Activated CD8-positive, alpha-beta memory T cell treated with anti-CD3 and anti-CD28 coated beads for 48 hours (primary cell): ENCODE measurements at regions not wholly inside any gene's neighbourhood (a gene's known extent, or its start where the extent isn't known, plus 50 kb on each side); places are given as distances from the start of the nearest gene placed in this dataset.

Experiments used
- DNase-seq, 3 experiments: peaks; one replicate each; pipeline ENCODE4 v3.0.0-alpha.2; 2020; ENCODE audit warnings: low read depth in 2 of 3, low spot score in 2 of 3

DNA sequence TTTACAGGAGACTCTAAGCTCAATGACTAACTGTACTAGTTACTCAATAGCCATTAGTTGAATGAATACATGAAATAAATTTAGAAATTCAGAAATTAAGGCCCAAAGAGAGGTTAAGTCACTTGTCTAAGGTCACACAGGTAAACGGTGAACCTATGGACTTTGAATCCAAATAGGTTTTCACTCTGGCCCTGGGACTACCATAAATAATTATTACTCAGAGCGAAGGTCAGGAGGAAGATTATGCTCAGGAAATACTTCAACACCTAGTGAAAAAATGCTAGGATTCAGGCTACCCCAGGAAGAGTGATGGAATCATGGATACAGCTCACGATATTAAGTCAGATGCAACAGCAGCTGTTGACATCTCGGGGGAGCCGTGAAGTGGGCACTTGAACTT, 417.4 kb downstream of the GABRG2 start:
- no peak for DNase-seq

DNA sequence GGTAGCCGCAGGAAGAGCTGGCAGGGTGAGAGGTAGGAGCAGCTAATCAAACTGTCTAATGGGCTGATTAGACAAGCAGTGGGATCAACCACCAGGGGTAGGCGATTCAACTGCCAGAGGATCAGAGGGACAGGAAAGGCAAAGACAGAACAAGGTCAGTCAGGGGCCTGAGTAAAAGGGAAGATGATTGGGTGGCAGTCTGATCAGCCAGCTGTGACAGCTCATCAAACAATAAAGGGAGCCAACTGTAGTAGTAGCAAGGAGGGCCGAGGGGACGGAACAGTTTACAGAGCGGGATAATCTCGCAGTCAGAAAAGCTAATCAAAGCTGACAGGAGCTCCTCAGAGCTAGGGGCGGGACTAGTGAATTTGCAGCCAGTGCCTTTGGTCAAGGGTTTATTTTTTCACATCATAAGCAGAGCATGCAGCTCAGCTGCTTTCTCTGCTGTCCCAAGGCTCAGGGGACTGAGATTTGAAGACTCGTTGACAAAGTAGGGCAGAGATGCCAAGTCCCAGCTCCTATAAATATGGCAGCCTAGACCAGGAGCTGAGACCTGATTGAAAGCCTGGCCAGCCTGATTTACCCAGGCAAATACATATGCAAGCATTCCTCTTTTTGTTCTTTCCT, 418.2 kb downstream of the GABRG2 start:
- no peak for DNase-seq

DNA sequence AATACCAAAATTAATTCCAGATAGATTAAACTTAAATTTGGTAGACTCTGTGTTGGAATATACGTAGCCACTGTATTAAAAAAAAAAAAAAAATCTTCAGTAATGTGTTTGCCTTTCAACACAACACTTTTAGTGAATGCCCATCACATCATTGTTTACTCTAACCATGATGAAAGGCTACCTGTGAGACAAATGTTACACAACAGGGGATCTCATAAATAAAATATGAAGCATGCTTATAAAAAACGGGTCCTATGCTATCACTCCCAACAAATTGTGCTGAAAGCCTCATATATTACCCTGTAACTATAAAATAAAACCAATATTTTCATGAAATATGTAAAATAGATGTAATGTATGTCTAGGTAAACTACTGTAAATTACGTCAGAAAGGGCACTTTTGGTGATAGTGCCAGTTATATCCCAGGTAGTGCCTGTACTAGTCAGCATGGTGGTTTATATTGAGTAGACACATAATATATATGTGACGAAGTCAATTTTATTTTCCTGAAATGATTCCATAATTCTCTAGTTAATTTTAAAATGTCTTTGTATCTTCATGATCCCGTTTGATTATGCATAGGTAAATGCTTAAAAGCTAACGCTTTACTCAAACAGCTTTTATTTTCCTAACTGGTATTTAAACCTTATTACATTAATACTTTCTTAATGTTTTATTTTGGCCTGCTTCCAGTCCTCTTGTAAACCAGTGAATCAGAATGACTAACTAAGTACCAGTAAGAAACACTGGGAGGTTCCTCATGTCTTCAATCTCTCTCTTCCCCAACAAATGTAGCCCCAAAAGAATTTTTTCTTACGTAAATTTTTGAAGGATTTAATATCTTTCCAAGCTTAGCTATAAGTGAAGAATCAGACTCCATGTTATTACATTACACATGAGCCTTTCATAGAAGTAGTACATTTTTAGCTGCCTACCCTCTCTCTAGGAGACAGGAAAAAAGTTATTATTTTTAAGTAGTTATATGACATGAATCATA, 420.3 kb downstream of the GABRG2 start:
- DNase-seq: no peak

DNA sequence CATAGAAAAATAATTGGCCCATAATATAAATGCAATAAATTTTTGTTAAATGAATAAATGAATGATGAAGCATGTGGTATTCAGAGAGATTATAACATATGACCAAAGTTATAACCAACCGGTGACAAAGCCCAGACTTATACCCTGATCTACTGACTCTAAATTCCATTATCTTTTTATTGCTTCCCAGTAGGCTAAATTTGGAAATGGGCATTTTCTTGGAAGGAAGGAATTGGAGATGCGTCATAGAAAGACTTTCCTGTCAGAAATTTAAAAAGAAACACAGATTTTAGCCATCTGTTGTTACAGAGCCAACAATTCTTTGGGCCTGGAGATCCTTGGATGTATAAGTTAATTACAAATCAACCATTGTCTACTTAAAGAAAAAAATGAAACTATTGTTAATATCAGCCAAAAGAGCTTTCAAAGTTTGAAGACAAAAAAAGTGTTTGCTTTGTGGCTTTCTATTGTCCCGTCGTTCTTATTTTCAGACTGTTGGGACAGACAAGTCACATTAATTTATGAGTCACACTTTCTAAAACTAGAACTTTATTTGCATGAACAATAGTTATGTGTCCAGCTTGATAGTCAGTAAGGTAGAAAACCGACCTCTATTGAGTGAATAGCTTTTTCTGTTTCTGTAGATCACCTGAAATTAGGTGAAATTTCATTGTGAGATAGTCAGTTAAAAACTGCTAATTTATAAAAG, 428.7 kb downstream of the GABRG2 start:
- no peak for DNase-seq

DNA sequence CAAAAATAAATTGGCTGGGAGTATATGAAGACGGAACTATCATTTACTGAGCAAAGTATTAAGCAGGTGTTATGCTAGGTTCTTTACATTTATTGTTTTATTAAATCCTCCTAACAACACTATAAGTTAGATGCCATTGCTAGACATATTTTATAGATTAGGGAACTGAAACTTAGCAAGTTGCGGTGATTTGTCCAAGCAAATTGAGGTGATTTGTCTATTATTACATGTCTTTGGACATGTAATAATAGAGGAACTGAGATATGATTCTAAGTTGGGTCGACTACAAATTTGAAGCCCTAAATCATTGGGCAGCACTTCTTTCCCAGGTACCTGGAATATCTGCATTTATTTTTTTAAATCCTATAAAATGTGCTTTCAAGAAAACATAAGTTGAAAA, 429.9 kb downstream of the GABRG2 start:
- DNase-seq: no peak

DNA sequence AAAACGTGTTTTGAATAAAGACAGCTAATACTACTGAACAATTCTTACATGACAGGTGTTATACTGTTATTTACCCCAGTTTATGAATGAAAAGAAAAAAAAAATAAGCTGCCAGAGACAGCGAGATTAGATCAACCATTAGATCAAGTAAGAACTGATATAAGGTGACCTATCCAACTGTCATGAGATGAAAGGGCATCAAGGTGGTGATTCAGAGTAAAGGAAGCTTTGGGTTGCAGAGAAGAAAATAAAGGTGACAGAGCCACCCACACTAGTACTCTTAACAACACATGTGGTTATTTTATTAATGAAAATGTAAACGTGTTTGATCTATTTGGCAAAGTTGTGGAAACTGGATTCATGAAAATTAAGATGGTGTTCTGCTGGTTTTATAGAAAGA, 435.2 kb downstream of the GABRG2 start:
- DNase-seq: no peak

DNA sequence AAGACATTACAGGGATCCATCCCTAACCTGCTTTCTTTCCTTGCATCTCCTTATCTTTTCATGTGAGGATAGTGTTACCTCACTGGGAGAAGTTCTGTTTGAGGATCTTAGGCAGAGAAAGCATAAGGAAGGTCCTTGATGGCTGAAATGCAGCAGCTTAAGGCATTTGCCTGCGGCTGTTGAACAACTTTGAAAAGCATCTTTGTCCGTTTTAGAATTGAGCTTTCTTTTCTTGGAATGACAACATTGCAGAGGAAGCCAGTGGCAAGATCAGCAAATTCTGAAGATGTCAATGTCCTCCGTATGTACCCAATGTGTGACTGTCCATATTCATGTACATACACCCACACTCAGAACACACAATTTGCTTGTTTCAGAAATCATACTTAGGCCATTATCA, 436.2 kb downstream of the GABRG2 start:
- DNase-seq: no peak

DNA sequence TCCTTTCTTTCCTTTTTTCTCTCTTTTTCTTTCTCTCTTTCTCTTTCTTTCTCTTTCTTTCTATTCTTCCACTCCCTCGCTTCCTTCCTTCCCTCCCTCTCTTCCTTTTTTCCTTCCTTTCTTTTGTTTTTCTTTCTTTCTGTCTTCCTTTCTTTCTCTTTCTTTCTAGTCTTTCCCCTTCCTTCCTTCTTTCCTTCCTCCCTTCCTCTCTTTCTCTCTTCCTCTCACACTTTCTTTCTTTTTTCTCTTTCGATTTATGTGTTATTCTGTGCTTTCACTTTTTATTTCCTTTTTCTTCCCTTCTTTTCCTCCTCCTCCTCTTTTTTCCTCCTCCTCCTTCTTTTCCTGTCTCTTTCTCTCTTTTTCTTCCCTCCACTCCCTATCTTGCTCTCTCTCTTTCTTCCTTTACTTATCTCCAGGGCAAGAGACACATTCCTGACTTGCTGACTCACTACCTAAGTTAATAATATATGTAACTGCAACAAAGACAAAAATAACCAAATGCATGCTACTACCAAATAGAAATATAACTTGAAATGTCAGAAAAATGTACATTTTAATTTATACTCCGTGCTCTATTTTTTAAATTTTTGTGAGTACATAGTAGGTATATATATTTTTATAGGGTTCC, 445.5 kb downstream of the GABRG2 start:
- no peak for DNase-seq

DNA sequence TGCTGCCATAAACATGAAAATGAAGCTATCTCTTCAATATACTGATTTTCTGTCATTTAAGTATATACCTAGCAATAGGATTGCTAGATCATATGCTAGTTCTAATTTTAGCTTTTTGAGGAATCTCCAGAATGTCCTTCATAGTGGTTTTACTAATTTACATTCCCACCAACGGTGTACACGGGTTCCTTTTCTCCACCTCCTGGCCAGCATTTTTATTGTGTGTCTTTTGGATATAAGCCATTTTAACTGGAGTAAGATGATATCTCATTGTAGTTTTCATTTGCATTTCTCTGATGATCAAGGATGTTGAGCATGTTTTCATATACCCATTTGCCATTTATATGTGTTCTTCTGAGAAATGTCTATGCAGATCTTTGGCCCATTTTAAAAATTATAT, 446.5 kb downstream of the GABRG2 start:
- no peak for DNase-seq

DNA sequence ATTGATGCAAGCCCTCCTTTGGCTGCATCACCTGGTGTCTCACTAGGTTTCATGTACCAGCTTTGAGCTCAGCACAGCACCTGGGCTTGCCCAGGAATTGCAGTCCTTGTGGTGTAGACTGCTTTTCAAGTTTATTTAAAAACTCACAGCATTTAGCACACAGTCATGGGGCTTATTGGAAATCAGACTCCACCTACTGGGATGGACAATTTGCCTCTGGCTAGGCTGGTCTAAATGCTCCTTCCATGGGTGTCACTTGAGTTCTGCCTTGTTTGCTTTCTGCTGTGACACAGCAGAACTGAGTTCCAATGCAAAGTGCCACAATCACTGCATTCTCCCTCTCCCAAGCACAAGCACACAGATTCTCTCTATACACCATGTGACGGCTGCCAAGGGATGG, 453.3 kb downstream of the GABRG2 start:
- DNase-seq: no peak

DNA sequence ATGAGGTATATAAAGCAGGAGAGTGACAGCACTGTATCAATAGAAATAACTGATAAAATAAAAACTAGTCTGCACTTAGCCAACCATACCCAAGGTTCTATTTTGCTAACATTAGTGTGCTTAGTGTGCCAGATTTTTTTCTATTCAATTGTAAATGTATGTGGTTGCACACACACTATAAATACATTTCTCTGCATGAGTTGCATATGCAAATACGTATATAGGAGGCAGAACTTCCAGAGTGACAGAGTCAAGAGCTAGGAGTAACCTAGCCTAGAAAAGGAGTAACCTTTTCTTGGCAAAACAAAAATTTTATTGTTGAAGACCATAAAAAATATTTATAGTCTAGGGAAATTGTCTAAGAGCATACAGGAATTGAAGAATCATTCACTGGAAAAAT, 461.6 kb downstream of the GABRG2 start:
- DNase-seq: no peak

DNA sequence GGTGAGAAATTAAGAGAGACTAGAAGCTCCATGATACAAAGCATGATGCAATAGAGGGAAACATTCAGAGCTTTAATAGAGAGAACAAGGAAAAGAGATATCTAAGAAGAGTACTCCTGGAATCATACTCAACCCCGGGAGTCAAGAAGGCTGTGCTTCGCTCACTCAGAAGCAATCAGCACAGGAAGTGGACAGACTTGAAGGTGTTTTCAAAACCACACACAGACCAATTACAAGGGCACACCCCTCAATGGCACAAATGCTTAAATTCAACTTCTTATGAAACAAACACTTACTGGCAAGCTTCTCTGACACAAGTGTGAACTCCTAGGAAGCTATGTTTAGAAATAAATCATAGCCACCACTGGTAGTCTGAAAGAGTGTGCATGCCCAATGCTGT, 462.3 kb downstream of the GABRG2 start:
- no peak for DNase-seq

DNA sequence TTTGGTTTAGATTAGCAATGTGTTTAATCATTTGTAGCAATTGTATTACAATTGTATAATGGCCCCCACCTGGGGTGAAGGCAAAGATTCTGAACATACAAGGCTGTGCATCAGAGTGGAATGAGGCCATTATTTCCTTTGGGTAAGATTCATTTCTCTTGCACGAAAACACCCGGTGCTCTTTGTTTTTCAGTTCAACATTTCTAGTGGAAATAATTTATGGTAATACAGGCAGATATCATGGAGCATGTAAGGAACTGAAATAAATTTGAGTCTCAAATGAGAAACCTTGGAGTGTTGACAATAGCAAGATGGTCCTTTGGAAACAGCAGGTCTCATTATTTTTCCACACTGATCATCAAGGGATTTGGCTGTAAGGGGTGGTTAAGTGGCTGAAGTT, 475.9 kb downstream of the GABRG2 start:
- DNase-seq: no peak

DNA sequence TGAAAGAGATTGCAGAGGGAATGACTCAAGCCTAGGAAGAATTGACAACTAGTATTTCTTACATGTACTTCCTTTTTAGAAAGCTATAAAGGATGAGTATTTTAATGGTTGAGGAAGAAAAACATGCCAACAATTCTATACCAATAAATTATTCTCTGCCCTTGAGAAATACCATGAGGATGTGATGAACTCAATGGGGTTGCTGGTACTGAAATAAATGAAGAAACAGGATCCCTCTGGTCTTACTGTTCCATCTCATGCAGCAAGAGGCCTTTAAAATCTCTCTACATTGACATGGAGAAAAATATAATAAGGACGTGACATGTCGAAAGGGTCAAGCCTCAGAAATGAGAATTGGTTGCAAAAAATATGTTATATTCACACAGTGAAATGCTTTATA, 477.3 kb downstream of the GABRG2 start:
- no peak for DNase-seq

DNA sequence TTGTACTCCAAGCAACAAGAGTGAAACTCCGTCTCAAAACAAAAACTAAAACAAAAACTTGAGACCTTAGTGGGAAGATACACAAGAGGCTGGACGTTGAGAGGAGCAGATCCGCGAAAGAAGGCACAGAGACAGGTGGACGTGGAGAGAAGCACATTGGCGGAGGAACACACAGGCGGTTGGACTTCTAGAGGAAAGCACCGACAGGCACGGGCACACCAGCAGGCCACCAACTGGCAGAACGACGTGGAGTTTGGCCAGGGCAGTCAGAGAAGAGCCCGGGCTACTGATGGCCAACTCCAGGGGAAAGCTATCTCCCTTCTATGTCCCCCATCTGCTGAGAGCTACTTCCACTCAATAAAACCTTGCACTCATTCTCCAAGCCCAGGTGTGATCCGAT, 482.7 kb downstream of the GABRG2 start:
- DNase-seq: no peak

DNA sequence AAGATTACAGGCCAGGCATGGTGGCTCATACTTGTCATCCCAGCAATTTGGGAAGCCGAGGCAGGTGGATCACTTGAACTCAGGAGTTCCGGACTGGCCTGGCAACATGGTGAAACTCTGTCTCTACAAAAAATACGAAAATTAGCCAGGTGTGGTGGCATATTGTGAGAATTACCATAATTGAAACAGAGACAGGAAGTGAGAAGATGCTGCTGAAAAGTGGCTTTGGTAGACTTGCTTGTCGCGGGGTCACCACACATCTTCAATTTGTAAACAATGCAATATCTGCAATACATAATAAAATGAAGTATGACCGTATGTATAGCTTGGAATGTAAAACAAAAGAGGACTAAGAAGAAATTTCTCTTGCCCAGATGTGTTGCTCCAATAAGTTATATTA, 490.5 kb downstream of the GABRG2 start:
- DNase-seq: no peak

DNA sequence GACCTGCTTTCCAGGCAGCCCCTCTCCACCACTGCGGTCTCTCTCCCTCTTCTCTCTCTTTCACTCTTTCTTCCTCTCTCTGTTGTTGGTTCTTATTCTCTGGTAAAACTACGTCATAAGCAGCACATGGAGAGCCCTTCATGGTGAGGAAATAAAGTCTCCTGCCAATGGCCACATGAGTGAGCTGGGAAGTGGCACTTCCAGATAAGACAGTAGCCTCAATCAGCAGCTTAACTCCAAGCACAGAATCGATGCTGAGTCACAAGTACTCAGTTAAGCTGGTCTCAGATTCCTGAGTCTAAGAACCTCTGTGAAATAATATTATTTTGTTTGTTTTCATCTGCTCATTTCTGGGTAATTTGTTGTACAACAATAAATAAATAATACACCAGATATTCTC, 500.1 kb downstream of the GABRG2 start:
- no peak for DNase-seq

DNA sequence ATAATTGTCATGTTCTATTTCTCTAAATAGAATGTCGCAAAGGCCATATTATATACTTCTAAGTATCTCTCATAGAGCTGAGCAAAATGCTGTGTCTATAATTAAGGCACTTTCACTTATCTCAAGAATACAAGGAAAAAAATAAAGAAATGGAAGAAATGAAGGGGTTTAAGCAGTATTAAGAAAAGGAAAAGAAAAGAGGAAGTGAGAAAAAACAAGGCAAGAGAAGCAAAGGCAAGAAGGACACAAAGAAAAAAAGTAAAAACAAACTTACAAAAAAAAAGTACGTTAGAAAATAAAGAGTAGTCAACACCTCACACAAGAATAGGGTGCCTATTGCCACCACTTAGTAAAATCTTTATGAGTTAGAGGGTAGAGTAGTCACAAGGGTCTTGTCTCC, 506.2 kb downstream of the GABRG2 start:
- DNase-seq: no peak

DNA sequence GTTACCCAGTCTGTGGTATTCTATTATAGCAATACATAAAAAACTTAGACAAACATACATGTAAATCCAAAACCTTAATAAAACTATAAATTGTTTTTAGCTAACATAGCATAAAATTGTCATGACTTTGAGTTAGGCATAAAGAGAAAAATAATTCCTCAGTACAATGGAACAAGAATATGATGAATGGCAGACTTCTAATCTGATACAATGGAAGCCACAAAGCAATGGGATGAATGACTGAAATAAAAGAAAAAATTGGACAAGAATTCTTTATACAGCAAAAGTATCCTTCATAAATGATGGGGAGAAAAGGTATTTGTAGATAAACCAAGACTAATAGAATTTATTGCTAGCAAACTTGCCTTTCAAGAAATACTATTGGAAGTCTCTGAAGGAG, 524.2 kb downstream of the GABRG2 start:
- DNase-seq: no peak

DNA sequence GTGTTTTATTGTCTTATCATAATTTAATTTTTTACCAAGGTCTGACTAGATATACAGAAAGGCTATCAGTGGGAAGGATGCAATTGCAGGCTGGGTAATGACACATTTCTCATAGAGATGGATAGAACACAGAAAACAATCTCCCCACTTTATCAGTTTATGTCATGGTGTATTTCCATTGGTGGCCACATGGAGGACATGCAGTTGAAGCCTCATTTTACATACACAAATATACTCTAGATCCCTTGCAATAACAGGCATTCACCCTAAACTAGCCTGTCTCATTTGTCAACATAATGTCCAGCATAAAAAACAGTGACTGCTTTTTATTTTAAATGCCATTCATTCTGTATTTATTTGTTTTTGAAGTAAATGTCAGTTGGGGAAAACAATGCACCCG, 526.3 kb downstream of the GABRG2 start:
- DNase-seq: no peak

DNA sequence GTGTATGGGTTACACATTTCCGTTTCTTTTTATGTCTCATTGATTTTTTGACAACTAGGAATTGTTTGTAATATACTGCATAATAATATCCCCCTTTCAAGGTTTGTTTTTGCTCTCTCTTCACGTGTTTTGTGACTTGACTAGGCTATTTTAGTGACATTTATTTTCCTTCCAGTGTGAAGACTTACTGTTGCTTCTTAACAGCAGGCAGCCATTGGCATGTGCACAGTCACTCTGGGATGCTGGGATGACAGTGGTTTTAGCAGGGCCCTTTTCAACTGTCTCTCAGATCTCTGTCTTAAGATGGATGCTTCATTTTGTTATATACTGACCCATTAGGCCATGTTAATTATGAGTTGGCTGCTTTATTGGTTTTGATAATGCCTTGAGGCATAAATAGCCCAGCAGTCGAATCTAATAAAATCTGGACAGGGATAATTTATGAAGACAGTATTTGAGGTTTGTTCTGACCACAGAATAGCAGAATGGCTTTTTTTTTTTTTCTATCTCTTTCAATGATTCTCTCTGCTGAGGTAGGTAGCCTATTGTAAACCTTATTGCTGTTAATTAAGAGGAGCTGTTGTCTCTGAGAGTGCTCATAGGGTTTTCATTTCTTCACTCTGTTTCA, 536.0 kb downstream of the GABRG2 start:
- no peak for DNase-seq
